ENCODE measurements at regions not wholly inside any gene's neighbourhood (a gene's known extent, or its start where the extent isn't known, plus 50 kb on each side); places are given as distances from the start of the nearest gene placed in this dataset.
A peak's percentile ranks its signal among the peaks of the same experiment; 100 is the strongest.

DNA sequence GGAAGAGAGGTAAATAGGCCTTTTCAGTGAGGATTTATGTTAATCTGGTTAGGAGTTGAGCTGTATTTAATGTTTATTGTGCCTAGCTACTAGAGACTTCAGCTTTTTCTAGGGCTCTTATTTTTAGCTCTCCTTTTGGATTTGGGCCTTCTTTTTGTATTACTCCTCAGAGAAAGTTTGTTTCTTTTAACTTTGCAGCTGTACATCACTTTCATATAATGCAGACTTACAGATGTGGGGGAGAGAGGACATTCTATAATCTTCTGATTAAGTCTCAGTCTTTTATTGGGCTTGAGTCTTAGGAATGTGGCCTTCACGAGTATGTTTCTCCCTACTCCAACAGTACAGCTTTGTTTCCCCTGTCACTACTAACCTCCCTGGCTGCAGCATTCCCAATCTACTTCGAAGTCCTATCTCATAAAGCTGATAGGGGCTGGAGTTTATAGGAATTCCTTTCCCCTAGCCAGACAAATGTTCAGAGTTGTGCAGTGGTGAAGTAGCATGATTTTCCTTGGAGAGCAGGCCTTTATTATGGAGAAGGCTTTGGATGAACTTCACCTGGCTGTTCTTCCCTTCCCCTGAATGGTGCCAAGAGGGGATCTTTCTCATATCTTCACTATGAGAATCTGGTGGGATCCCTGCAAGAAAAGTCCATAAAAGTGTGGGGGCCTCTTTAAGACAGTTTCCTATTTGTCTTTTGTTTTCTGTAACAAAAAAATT is 82.2 kb upstream of the CBLB start:
- Histone ChIP-seq H3K4me3 (replicated peaks in 1 of 3) (no peak overlapping the region), H3K36me3 (no peaks in the 10 kb centered on the region), H3K27me3 (no peaks in the 10 kb centered on the region), H3K27ac (no peak overlapping the region), H3K4me1 (no peaks in the 10 kb centered on the region), H3K9me3 (no peaks in the 10 kb centered on the region)
- WGBS, 2 donors: 63 to 67% methylated on average over 2 of the region's 2 CpGs
- intact Hi-C loops (cut with DNase I): no loop called here
- TF ChIP-seq POLR2A (IDR thresholded peaks at IDR 0.05): no peak
- TF ChIP-seq, protein P1, sequence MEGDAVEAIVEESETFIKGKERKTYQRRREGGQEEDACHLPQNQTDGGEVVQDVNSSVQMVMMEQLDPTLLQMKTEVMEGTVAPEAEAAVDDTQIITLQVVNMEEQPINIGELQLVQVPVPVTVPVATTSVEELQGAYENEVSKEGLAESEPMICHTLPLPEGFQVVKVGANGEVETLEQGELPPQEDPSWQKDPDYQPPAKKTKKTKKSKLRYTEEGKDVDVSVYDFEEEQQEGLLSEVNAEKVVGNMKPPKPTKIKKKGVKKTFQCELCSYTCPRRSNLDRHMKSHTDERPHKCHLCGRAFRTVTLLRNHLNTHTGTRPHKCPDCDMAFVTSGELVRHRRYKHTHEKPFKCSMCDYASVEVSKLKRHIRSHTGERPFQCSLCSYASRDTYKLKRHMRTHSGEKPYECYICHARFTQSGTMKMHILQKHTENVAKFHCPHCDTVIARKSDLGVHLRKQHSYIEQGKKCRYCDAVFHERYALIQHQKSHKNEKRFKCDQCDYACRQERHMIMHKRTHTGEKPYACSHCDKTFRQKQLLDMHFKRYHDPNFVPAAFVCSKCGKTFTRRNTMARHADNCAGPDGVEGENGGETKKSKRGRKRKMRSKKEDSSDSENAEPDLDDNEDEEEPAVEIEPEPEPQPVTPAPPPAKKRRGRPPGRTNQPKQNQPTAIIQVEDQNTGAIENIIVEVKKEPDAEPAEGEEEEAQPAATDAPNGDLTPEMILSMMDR (IDR thresholded peaks at IDR 0.05): no peak
- no peak for DNase-seq

DNA sequence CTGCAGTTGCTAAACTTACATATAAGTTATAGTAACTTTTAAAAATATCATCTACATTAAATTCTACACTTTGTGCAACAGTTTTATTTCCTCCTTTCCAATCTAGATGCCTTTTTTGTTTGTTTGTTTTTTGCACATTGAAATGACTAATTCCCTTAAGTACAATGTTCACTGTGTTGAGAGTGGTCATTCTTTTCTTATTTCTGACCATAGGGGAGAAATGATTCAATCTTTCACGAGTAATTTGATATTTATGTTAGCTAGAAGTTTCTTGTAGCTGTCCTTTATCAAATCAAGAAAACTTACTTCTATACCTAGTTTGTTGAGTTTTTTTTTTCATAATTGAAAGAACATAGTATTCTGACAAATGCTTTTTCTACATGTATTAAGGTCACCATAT is 85.0 kb upstream of the CBLB start:
- Histone ChIP-seq H3K27ac (no peak overlapping the region), H3K9me3 (no peaks in the 10 kb centered on the region), H3K36me3 (no peaks in the 10 kb centered on the region), H3K27me3 (no peaks in the 10 kb centered on the region), H3K4me3 (replicated peaks in 1 of 3) (no peak overlapping the region), H3K4me1 (no peaks in the 10 kb centered on the region)
- DNase-seq: no peak
- TF ChIP-seq, protein P1 (IDR thresholded peaks at IDR 0.05): no peak
- no peak for TF ChIP-seq POLR2A (IDR thresholded peaks at IDR 0.05)
- 87 to 89% methylated on average over 1 of the region's 1 CpG for WGBS, 2 donors
- intact Hi-C loops (cut with DNase I): no loop called here

DNA sequence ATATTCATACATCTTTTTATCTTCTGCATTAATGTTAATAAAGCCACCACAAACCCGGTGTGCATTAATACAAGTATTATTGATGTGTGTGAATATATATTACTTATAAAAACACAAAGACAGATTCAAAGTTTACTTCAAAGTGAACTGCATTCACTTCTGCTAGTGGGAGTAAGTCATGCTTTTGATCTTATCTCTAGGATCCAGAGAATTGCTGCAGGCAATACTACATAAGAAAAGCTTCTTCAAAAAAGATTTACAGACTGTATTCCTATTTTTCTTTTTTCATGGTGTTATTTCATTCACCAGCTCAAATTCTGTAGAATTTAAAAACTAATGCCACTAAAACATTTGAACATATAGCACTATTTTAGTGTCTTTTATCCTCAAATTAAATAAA is 87.5 kb upstream of the CBLB start:
- TF ChIP-seq POLR2A (IDR thresholded peaks at IDR 0.05): no peak
- TF ChIP-seq, protein P1 (IDR thresholded peaks at IDR 0.05): no peak
- intact Hi-C loops (cut with DNase I): no loop called here
- Histone ChIP-seq H3K9me3 (no peaks in the 10 kb centered on the region), H3K27me3 (no peaks in the 10 kb centered on the region), H3K36me3 (no peaks in the 10 kb centered on the region), H3K4me1 (no peaks in the 10 kb centered on the region), H3K27ac (no peak overlapping the region), H3K4me3 (replicated peaks in 1 of 3) (no peak overlapping the region)
- 85 to 86% methylated on average over 1 of the region's 1 CpG for WGBS, 2 donors
- no peak for DNase-seq

DNA sequence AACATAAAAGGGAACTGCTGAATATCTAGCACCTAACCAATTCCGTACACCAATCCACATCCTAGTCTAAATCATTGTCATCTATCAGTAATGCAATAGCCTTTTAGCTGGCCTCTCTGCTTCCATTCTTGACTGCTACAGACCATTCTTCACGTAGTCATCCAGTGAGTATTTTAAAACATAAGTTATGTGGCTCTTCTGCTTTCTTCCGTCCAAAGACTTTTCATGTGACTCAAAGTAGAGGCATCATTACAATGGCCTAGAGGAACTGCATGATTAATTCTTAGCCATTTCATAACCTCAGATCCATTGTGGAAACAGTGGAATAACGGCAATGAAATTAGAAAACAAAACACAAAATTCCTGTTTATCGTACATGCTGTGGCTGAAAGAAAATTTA is 88.9 kb upstream of the CBLB start:
- Histone ChIP-seq H3K36me3 (no peaks in the 10 kb centered on the region), H3K4me3 (replicated peaks in 1 of 3) (no peak overlapping the region), H3K9me3 (no peaks in the 10 kb centered on the region), H3K27me3 (no peaks in the 10 kb centered on the region), H3K4me1 (no peaks in the 10 kb centered on the region), H3K27ac (no peak overlapping the region)
- TF ChIP-seq POLR2A (IDR thresholded peaks at IDR 0.05): no peak
- TF ChIP-seq, protein P1 (IDR thresholded peaks at IDR 0.05): no peak
- WGBS, 2 donors: 92% methylated on average over 5 of the region's 5 CpGs
- DNase-seq: no peak
- intact Hi-C loops (cut with DNase I): no loop called here

DNA sequence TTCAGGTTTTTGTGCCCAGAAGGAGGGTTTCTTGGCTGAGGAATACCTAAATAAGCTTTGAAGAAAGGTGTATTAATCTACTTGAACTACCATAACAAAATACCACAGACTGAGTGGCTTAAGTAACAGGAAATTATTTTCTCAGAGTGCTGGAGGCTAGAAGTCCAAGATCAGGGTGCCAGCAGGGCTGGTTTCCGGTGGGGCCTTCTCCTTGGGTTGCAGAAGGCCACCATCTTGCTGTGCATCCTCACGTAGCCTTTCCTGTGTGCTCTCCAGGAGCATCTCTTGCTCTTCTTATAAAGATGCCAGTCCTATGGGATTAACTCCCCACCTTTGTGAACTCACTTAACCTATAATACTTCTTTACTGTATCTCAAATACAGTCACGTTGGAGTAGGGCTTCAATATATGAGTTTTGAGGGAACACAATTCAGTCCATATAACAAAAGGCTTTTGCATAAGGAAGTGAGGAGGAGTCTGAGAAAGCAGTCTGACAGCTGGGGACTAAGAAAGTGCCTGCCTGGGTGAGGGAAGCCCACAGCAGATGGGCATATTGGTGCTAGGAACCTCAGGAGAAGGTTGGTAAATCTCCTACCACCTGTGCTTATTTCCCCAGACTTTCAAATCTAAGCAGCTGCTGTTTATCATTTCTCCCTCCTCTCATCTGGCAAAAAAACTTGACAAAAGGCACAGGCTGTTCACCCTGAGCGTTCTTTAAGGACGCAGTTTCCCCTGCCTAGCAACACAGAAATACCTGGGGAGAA is 89.6 kb upstream of the CBLB start:
- H3K27me3 ChIP-seq: no peaks in the 10 kb centered on the region
- no peaks in the 10 kb centered on the region for H3K36me3 ChIP-seq
- 70 to 73% methylated on average over 5 of the region's 5 CpGs for WGBS, 2 donors
- H3K4me3 ChIP-seq (replicated peaks in 1 of 3): no peak overlapping the region
- no peaks in the 10 kb centered on the region for H3K4me1 ChIP-seq
- TF ChIP-seq, protein P1 (IDR thresholded peaks at IDR 0.05): no peak
- TF ChIP-seq POLR2A (IDR thresholded peaks at IDR 0.05): no peak
- no peak overlapping the region for H3K27ac ChIP-seq
- H3K9me3 ChIP-seq: no peaks in the 10 kb centered on the region
- intact Hi-C loops (cut with DNase I): no loop called here
- DNase-seq: peak; percentile 8 to 9
